22Rv1 (cell line): ENCODE measurements at regions not wholly inside any gene's neighbourhood (a gene's known extent, or its start where the extent isn't known, plus 50 kb on each side); places are given as distances from the start of the nearest gene placed in this dataset.
A peak's percentile ranks its signal among the peaks of the same experiment; 100 is the strongest.

Experiments
- CTCF ChIP-seq: fragments of 450-650 bp; IDR thresholded peaks from 2 replicates; pipeline ENCODE4 v1.5.1; 2017; ENCODE audit warnings: mild to moderate bottlenecking
- ZFX ChIP-seq: fragments of 450-650 bp; IDR thresholded peaks from 2 replicates; pipeline ENCODE4 v1.6.1; 2017; ENCODE audit warnings: antibody characterized with exemption, borderline replicate concordance

GRCh38 chr1:177451191-177451590, 280.4 kb downstream of the BRINP2 start:
- peak; percentile 60 for TF ChIP-seq CTCF
- TF ChIP-seq ZFX: no peak
